ENCODE measurements at regions not wholly inside any gene's neighbourhood (a gene's known extent, or its start where the extent isn't known, plus 50 kb on each side); places are given as distances from the start of the nearest gene placed in this dataset.

DNA sequence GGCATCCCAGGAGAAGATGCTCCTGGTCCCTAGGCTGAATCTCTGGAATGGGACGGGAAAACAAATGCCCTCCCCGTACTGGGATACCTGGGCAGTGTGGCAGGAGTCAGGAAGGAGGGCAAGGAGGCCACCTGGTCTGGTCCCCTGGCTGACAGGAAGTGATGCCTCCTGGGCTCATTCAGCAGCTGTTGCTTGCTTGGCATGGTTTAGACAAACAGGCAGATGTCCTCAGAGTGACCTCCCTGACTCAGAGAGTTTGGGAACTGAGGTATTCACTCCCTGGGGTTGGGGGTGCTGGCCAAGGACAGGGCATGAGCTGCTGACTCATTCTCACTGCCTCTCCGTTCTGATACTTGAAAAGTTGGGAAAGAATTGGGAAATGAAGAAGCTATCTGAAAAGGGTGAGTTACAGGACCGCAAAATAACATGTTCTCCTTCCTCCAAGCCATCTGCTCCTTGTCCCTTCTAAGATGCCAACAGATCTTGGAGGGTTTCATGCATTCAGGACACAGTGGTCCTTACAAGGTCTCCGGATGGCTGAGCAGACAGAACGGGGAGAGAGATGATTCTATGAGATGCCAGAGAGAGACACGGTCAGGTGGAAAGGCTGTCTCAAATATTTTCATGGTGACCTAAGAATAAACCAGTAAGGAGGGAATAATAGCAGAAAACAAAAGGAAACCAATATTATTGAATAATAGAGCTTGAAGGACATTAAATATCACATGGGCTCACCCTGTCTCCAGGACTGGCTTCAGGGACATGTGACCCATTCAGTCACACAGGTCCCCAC, 534.5 kb downstream of the BNC2 start:
- no peak for TF ChIP-seq CTCF (optimal IDR thresholded peaks at IDR 0.05 in 1 of 3, IDR thresholded peaks at IDR 0.05 in 1 of 3, conservative IDR thresholded peaks at IDR 0.05 in 1 of 3; ENCODE audit: extremely low read depth in 1 of 3, insufficient read depth in 2 of 3, low read length in 3 of 3)
- TF ChIP-seq EZH2 (IDR thresholded peaks at IDR 0.05; ENCODE audit: low read length) = no peak
